Activated CD4-positive, alpha-beta T cell treated with anti-CD3 and anti-CD28 coated beads, Interleukin-2, amount 10 ng/mL, durations not matched to agents 7 days and 5 days (primary cell): ENCODE measurements at regions not wholly inside any gene's neighbourhood (a gene's known extent, or its start where the extent isn't known, plus 50 kb on each side); places are given as distances from the start of the nearest gene placed in this dataset.
"Not testable (repeated sequence)": the region's sequence is repeated elsewhere in the genome, so short reads cannot be mapped to it uniquely, and the experiment has no call there.

ENCODE experiments used
- CTCF ChIA-PET: fragments of 350-600 bp; sonication (Branson Sonifier 250); formaldehyde crosslinking; loops from one replicate; lab custom pipeline; 2021; ENCODE audit warnings: antibody characterized with exemption; lab: Charles Lee
- POLR2A ChIA-PET: fragments of 350-600 bp; sonication (Branson Sonifier 250); formaldehyde crosslinking; loops from one replicate; lab custom pipeline; 2021; ENCODE audit warnings: antibody characterized with exemption; lab: Charles Lee
- DNase-seq: peaks from one replicate; pipeline ENCODE4 v3.0.0-alpha.2; 2020
- H3K27ac Mint-ChIP-seq: one replicate; pipeline ENCODE4 v1.8.0; 2021; ENCODE audit warnings: mild to moderate bottlenecking, moderate library complexity, mixed read lengths
- H3K27me3 Mint-ChIP-seq: one replicate; pipeline ENCODE4 v1.8.0; 2021; ENCODE audit warnings: mixed read lengths
- H3K36me3 Mint-ChIP-seq: one replicate; pipeline ENCODE4 v1.8.0; 2021; ENCODE audit warnings: low read depth, mixed read lengths
- H3K4me1 Mint-ChIP-seq: one replicate; pipeline ENCODE4 v1.8.0; 2021; ENCODE audit warnings: mixed read lengths
- H3K4me3 Mint-ChIP-seq: one replicate; pipeline ENCODE4 v1.8.0; 2021; ENCODE audit warnings: mild to moderate bottlenecking, moderate library complexity, mixed read lengths
- H3K9me3 Mint-ChIP-seq: one replicate; pipeline ENCODE4 v1.8.0; 2021; ENCODE audit warnings: mixed read lengths

- no peak overlapping the region for H3K4me3 Mint-ChIP-seq
- POLR2A ChIA-PET: no interaction called here
- no peaks in the 10 kb centered on the region for H3K4me1 Mint-ChIP-seq
- H3K9me3 Mint-ChIP-seq: peaks cover 2% of the 10 kb centered on the region
- CTCF ChIA-PET: no interaction called here
- no peak for DNase-seq
- H3K27ac Mint-ChIP-seq: no peak overlapping the region
- no peaks in the 10 kb centered on the region for H3K36me3 Mint-ChIP-seq
- no peaks in the 10 kb centered on the region for H3K27me3 Mint-ChIP-seq
These were observed 1826.5 kb downstream of the SLITRK5 start for GRCh38 chr13:89497658-89498057.

- H3K27me3 Mint-ChIP-seq: no peaks in the 10 kb centered on the region
- no peak overlapping the region for H3K4me3 Mint-ChIP-seq
- no peak overlapping the region for H3K27ac Mint-ChIP-seq
- no peaks in the 10 kb centered on the region for H3K9me3 Mint-ChIP-seq
- CTCF ChIA-PET: no interaction called here
- no peaks in the 10 kb centered on the region for H3K4me1 Mint-ChIP-seq
- H3K36me3 Mint-ChIP-seq: no peaks in the 10 kb centered on the region
- POLR2A ChIA-PET: no interaction called here
- no peak for DNase-seq
These were observed 1831.1 kb downstream of the SLITRK5 start for GRCh38 chr13:89502286-89502685.

- Mint-ChIP-seq H3K4me3 (no peak overlapping the region), H3K27me3 (no peaks in the 10 kb centered on the region), H3K4me1 (no peaks in the 10 kb centered on the region), H3K9me3 (peaks cover 4% of the 10 kb centered on the region), H3K36me3 (no peaks in the 10 kb centered on the region), H3K27ac (no peak overlapping the region)
- DNase-seq: no peak
- ChIA-PET CTCF (no interaction called here), POLR2A (no interaction called here)
These were observed 1832.8 kb upstream of the MIR17HG start for GRCh38 chr13:89514534-89515312.

- H3K27ac Mint-ChIP-seq: no peak overlapping the region
- peaks cover 2% of the 10 kb centered on the region for H3K9me3 Mint-ChIP-seq
- H3K36me3 Mint-ChIP-seq: no peaks in the 10 kb centered on the region
- H3K4me1 Mint-ChIP-seq: no peaks in the 10 kb centered on the region
- POLR2A ChIA-PET: no interaction called here
- H3K27me3 Mint-ChIP-seq: no peaks in the 10 kb centered on the region
- DNase-seq: no peak
- H3K4me3 Mint-ChIP-seq: no peak overlapping the region
- CTCF ChIA-PET: no interaction called here
These were observed 1831.5 kb upstream of the MIR17HG start for GRCh38 chr13:89515948-89516347.

GRCh38 chr13:89518289-89519077, 1829.0 kb upstream of the MIR17HG start:
- ChIA-PET POLR2A (no interaction called here), CTCF (no interaction called here)
- no peak for DNase-seq
- Mint-ChIP-seq H3K27ac (no peak overlapping the region), H3K4me1 (no peaks in the 10 kb centered on the region), H3K4me3 (no peak overlapping the region), H3K27me3 (no peaks in the 10 kb centered on the region), H3K36me3 (no peaks in the 10 kb centered on the region), H3K9me3 (peaks cover 4% of the 10 kb centered on the region)

GRCh38 chr13:89520468-89520867, 1827.0 kb upstream of the MIR17HG start:
- Mint-ChIP-seq H3K36me3 (no peaks in the 10 kb centered on the region), H3K9me3 (peaks cover 4% of the 10 kb centered on the region), H3K27me3 (no peaks in the 10 kb centered on the region), H3K4me3 (no peak overlapping the region), H3K27ac (no peak overlapping the region), H3K4me1 (no peaks in the 10 kb centered on the region)
- POLR2A ChIA-PET: no interaction called here
- CTCF ChIA-PET: no interaction called here
- DNase-seq: no peak

- CTCF ChIA-PET, H3K27ac Mint-ChIP-seq, POLR2A ChIA-PET, H3K9me3 Mint-ChIP-seq, H3K4me3 Mint-ChIP-seq, H3K36me3 Mint-ChIP-seq, DNase-seq, H3K4me1 Mint-ChIP-seq, H3K27me3 Mint-ChIP-seq: not testable (repeated sequence)
These were observed 1825.8 kb upstream of the MIR17HG start for GRCh38 chr13:89521672-89522071.

GRCh38 chr13:89541091-89542030, 1806.1 kb upstream of the MIR17HG start:
- Mint-ChIP-seq H3K4me1 (no peaks in the 10 kb centered on the region), H3K27ac (no peak overlapping the region), H3K36me3 (no peaks in the 10 kb centered on the region), H3K4me3 (no peak overlapping the region), H3K27me3 (no peaks in the 10 kb centered on the region), H3K9me3 (no peaks in the 10 kb centered on the region)
- DNase-seq: no peak
- ChIA-PET CTCF (interaction anchor here (0.6 kb wide), 1 partner anchor 1013 kb away, joined by 4 read pairs; no protein-coding TSS in a partner anchor), POLR2A (no interaction called here)

- POLR2A ChIA-PET: no interaction called here
- no peak overlapping the region for H3K27ac Mint-ChIP-seq
- DNase-seq: no peak
- CTCF ChIA-PET: no interaction called here
- H3K9me3 Mint-ChIP-seq: peaks cover 4% of the 10 kb centered on the region
- no peaks in the 10 kb centered on the region for H3K4me1 Mint-ChIP-seq
- no peak overlapping the region for H3K4me3 Mint-ChIP-seq
- no peaks in the 10 kb centered on the region for H3K36me3 Mint-ChIP-seq
- no peaks in the 10 kb centered on the region for H3K27me3 Mint-ChIP-seq
These were observed 1796.5 kb upstream of the MIR17HG start for GRCh38 chr13:89550938-89551337.

- Mint-ChIP-seq H3K36me3 (no peaks in the 10 kb centered on the region), H3K9me3 (peaks cover 3% of the 10 kb centered on the region), H3K4me1 (no peaks in the 10 kb centered on the region), H3K27me3 (no peaks in the 10 kb centered on the region), H3K4me3 (no peak overlapping the region), H3K27ac (no peak overlapping the region)
- ChIA-PET CTCF (no interaction called here), POLR2A (no interaction called here)
- no peak for DNase-seq
These were observed 1792.7 kb upstream of the MIR17HG start for GRCh38 chr13:89554801-89555200.

GRCh38 chr13:89565476-89566100, 1781.9 kb upstream of the MIR17HG start:
- CTCF ChIA-PET: no interaction called here
- DNase-seq: no peak
- Mint-ChIP-seq H3K9me3 (no peaks in the 10 kb centered on the region), H3K4me1 (no peaks in the 10 kb centered on the region), H3K4me3 (no peak overlapping the region), H3K27me3 (no peaks in the 10 kb centered on the region), H3K36me3 (no peaks in the 10 kb centered on the region), H3K27ac (no peak overlapping the region)
- POLR2A ChIA-PET: no interaction called here

GRCh38 chr13:89567025-89567424, 1780.5 kb upstream of the MIR17HG start:
- ChIA-PET CTCF (no interaction called here), POLR2A (no interaction called here)
- Mint-ChIP-seq H3K9me3 (peaks cover 4% of the 10 kb centered on the region), H3K4me3 (no peak overlapping the region), H3K27ac (no peak overlapping the region), H3K4me1 (no peaks in the 10 kb centered on the region), H3K27me3 (no peaks in the 10 kb centered on the region), H3K36me3 (no peaks in the 10 kb centered on the region)
- no peak for DNase-seq
